DND-41 (cell line): ENCODE measurements at regions not wholly inside any gene's neighbourhood (a gene's known extent, or its start where the extent isn't known, plus 50 kb on each side); places are given as distances from the start of the nearest gene placed in this dataset.

ENCODE experiments used
- EZH2 ChIP-seq: IDR thresholded peaks from 3 replicates; pipeline ENCODE4 v1.6.1; 2012; ENCODE audit warnings: borderline replicate concordance, low read depth, mild to moderate bottlenecking, moderate library complexity, low read length, inconsistent platforms; ENCODE audit not compliant: severe bottlenecking
- TF ChIP-seq, protein P1 (sequence below): IDR thresholded peaks from 2 replicates; pipeline ENCODE4 v1.5.1; 2012; ENCODE audit warnings: borderline replicate concordance, low read length, moderate library complexity, mild to moderate bottlenecking; ENCODE audit not compliant: poor library complexity, severe bottlenecking; ENCODE audit errors: extremely low read depth

DNA sequence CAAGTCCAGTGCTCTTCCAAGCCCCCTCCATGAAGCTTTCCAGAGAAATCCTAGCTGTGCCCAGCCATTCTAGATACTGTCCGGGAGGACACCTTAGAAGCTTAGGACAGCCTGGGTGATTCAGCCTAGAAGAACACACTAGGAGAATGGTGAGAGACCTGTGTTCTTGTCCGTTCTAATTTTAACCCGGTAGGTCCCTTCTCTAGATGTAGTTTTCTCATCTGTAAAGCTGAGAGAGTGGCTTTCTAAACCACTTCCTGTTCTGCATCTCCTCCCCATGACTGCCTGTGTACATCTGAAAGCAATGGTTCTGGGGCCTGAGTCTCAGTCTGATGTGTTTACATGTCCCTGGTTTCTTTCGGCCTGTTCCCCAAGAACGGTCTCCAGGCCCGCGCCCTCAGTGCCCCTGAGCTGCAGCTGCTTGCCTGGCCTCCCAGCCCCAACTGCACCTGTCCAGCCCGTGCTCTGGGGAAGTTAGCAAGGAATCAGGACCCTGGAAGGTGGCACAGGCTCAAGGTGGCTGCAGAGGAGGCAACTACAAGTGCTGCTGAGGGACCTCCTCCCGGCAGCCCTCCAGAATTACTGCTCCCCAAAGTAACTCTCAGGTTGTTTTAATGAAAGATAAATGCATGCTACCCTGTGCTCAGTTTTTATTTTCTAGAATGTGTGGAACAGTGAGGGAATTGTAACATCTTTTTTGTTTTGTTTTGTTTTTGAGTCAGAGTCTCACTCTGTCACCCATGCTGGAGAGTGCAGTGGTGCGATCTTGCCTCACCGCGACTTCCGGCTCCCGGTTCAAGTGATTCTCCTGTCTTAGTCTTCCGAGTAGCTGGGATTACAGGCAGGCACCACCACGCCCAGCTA, 105.9 kb downstream of the LBH start:
- TF ChIP-seq, protein P1, sequence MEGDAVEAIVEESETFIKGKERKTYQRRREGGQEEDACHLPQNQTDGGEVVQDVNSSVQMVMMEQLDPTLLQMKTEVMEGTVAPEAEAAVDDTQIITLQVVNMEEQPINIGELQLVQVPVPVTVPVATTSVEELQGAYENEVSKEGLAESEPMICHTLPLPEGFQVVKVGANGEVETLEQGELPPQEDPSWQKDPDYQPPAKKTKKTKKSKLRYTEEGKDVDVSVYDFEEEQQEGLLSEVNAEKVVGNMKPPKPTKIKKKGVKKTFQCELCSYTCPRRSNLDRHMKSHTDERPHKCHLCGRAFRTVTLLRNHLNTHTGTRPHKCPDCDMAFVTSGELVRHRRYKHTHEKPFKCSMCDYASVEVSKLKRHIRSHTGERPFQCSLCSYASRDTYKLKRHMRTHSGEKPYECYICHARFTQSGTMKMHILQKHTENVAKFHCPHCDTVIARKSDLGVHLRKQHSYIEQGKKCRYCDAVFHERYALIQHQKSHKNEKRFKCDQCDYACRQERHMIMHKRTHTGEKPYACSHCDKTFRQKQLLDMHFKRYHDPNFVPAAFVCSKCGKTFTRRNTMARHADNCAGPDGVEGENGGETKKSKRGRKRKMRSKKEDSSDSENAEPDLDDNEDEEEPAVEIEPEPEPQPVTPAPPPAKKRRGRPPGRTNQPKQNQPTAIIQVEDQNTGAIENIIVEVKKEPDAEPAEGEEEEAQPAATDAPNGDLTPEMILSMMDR, result no peak
- TF ChIP-seq EZH2, result no peak
